KMS-11 (cell line): ENCODE measurements at regions not wholly inside any gene's neighbourhood (a gene's known extent, or its start where the extent isn't known, plus 50 kb on each side); places are given as distances from the start of the nearest gene placed in this dataset.
"Not testable (repeated sequence)": the region's sequence is repeated elsewhere in the genome, so short reads cannot be mapped to it uniquely, and the experiment has no call there.

Experiments
- H2AFZ ChIP-seq: fragments of 200-600 bp; sonication (generic); 2 replicates; pipeline ENCODE4 v1.6.1; 2016; ENCODE audit warnings: antibody characterized with exemption, mixed run types, low read depth
- H3K27ac ChIP-seq: fragments of 200-600 bp; sonication (generic); 2 replicates; pipeline ENCODE4 v1.6.1; 2016; ENCODE audit warnings: mild to moderate bottlenecking, mixed run types
- H3K27me3 ChIP-seq: fragments of 200-600 bp; sonication (generic); 2 replicates; pipeline ENCODE4 v1.6.1; 2017; ENCODE audit warnings: mild to moderate bottlenecking, low read depth, mixed run types, moderate library complexity; ENCODE audit not compliant: insufficient read depth
- H3K36me3 ChIP-seq: fragments of 200-600 bp; sonication (generic); 2 replicates; pipeline ENCODE4 v1.6.1; 2017; ENCODE audit warnings: mild to moderate bottlenecking, mixed run types; ENCODE audit not compliant: insufficient read depth
- H3K4me1 ChIP-seq: fragments of 200-600 bp; sonication (generic); 2 replicates; pipeline ENCODE4 v1.6.1; 2016; ENCODE audit warnings: mild to moderate bottlenecking, low read depth, mixed run types; ENCODE audit not compliant: poor library complexity, severe bottlenecking
- H3K4me2 ChIP-seq: fragments of 200-600 bp; sonication (generic); 2 replicates; pipeline ENCODE4 v1.7.0; 2016; ENCODE audit warnings: mild to moderate bottlenecking, mixed run types
- H3K4me3 ChIP-seq: fragments of 200-600 bp; sonication (generic); IDR thresholded peaks from 2 replicates; pipeline ENCODE4 v1.6.1; 2017; ENCODE audit warnings: low read depth, low read length, mixed read lengths; ENCODE audit not compliant: insufficient read depth
- H3K79me2 ChIP-seq: fragments of 200-600 bp; sonication (generic); 2 replicates; pipeline ENCODE4 v1.6.1; 2016; ENCODE audit warnings: low read depth, mixed run types; ENCODE audit not compliant: insufficient read depth
- H3K9ac ChIP-seq: fragments of 200-600 bp; sonication (generic); 2 replicates; pipeline ENCODE4 v1.6.1; 2016; ENCODE audit warnings: mild to moderate bottlenecking, mixed run types
- H4K20me1 ChIP-seq: fragments of 200-600 bp; sonication (generic); 2 replicates; pipeline ENCODE4 v1.6.1; 2016; ENCODE audit warnings: mild to moderate bottlenecking, mixed run types; ENCODE audit not compliant: insufficient read depth
- CTCF ChIP-seq: fragments of 200-600 bp; sonication (generic); conservative IDR thresholded peaks from 2 replicates; pipeline ENCODE4 v1.6.1; 2017; ENCODE audit warnings: low read depth, mild to moderate bottlenecking, antibody characterized with exemption, low read length, moderate library complexity, mixed read lengths

GRCh38 chr11:26865703-26866102 is 128.2 kb upstream of the FIBIN start:
- H3K4me3 ChIP-seq, result no peak overlapping the region
- H2AFZ ChIP-seq, result no peak overlapping the region
- no peaks in the 10 kb centered on the region for H3K36me3 ChIP-seq
- no peak overlapping the region for H3K27ac ChIP-seq
- no peaks in the 10 kb centered on the region for H4K20me1 ChIP-seq
- H3K4me2 ChIP-seq, result no peak overlapping the region
- H3K79me2 ChIP-seq, result no peaks in the 10 kb centered on the region
- H3K4me1 ChIP-seq, result peaks cover 3% of the 10 kb centered on the region
- no peak for TF ChIP-seq CTCF
- no peaks in the 10 kb centered on the region for H3K27me3 ChIP-seq
- H3K9ac ChIP-seq, result no peak overlapping the region

GRCh38 chr11:26867286-26867685 is 126.6 kb upstream of the FIBIN start:
- Histone ChIP-seq H3K9ac (no peak overlapping the region), H3K79me2 (no peaks in the 10 kb centered on the region), H3K27me3 (no peaks in the 10 kb centered on the region), H4K20me1 (no peaks in the 10 kb centered on the region), H3K27ac (no peak overlapping the region), H3K4me1 (no peaks in the 10 kb centered on the region), H3K4me2 (no peak overlapping the region), H3K36me3 (no peaks in the 10 kb centered on the region), H2AFZ (no peak overlapping the region), H3K4me3 (no peak overlapping the region)
- TF ChIP-seq CTCF, result no peak

- H3K4me3 ChIP-seq, result no peak overlapping the region
- H3K9ac ChIP-seq, result no peak overlapping the region
- H3K4me1 ChIP-seq, result no peaks in the 10 kb centered on the region
- H3K36me3 ChIP-seq, result no peaks in the 10 kb centered on the region
- H3K27me3 ChIP-seq, result no peaks in the 10 kb centered on the region
- no peak overlapping the region for H3K4me2 ChIP-seq
- no peak for TF ChIP-seq CTCF
- H3K27ac ChIP-seq, result no peak overlapping the region
- no peak overlapping the region for H2AFZ ChIP-seq
- H4K20me1 ChIP-seq, result no peaks in the 10 kb centered on the region
- no peaks in the 10 kb centered on the region for H3K79me2 ChIP-seq
Measured at GRCh38 chr11:26878959-26879581, 114.8 kb upstream of the FIBIN start.

GRCh38 chr11:26882363-26882880 is 111.5 kb upstream of the FIBIN start:
- H3K9ac ChIP-seq, H3K27me3 ChIP-seq, H3K36me3 ChIP-seq, H3K27ac ChIP-seq, H2AFZ ChIP-seq, H3K79me2 ChIP-seq, H3K4me3 ChIP-seq, H3K4me1 ChIP-seq, H3K4me2 ChIP-seq, H4K20me1 ChIP-seq: not testable (repeated sequence)

GRCh38 chr11:26891501-26891900 is 102.4 kb upstream of the FIBIN start:
- no peaks in the 10 kb centered on the region for H3K79me2 ChIP-seq
- H3K9ac ChIP-seq, result no peak overlapping the region
- H3K4me2 ChIP-seq, result no peak overlapping the region
- no peak overlapping the region for H3K4me3 ChIP-seq
- no peak overlapping the region for H3K27ac ChIP-seq
- TF ChIP-seq CTCF, result no peak
- no peaks in the 10 kb centered on the region for H3K4me1 ChIP-seq
- no peak overlapping the region for H2AFZ ChIP-seq
- no peaks in the 10 kb centered on the region for H3K36me3 ChIP-seq
- no peaks in the 10 kb centered on the region for H4K20me1 ChIP-seq
- no peaks in the 10 kb centered on the region for H3K27me3 ChIP-seq
